Suprapubic skin (tissue), 4 donors: ENCODE measurements at regions not wholly inside any gene's neighbourhood (a gene's known extent, or its start where the extent isn't known, plus 50 kb on each side); places are given as distances from the start of the nearest gene placed in this dataset.

ENCODE experiments used
- CTCF ChIP-seq, 2 donors: fragments of 200-600 bp in 1 of 2; fragments of 450-650 bp in 1 of 2; sonication (generic) in 1 of 2; IDR thresholded peaks; one replicate each; pipeline ENCODE4 v1.5.1; 2016 to 2019; ENCODE audit warnings: antibody characterized with exemption in 2 of 2, mild to moderate bottlenecking in 1 of 2, moderate library complexity in 1 of 2
- POLR2A ChIP-seq, 2 donors: fragments of 450-650 bp; IDR thresholded peaks; one replicate each; pipeline ENCODE4 v1.6.1; 2017; ENCODE audit warnings: antibody characterized with exemption in 2 of 2, mild to moderate bottlenecking in 2 of 2, moderate library complexity in 2 of 2
- POLR2AphosphoS5 ChIP-seq, 3 donors: sonication (generic); formaldehyde crosslinking; IDR thresholded peaks; one replicate each; pipeline ENCODE4 v1.6.1; 2017; ENCODE audit warnings: antibody characterized with exemption in 3 of 3

- no peak for TF ChIP-seq CTCF (IDR thresholded peaks at IDR 0.05)
- TF ChIP-seq POLR2AphosphoS5 (IDR thresholded peaks at IDR 0.05), result no peak
- no peak for TF ChIP-seq POLR2A (IDR thresholded peaks at IDR 0.05)
Measured at GRCh38 chr5:98320343-98320742, 453.1 kb upstream of the RGMB start.
